ENCODE measurements at regions not wholly inside any gene's neighbourhood (a gene's known extent, or its start where the extent isn't known, plus 50 kb on each side); places are given as distances from the start of the nearest gene placed in this dataset.
"Not testable (repeated sequence)": the region's sequence is repeated elsewhere in the genome, so short reads cannot be mapped to it uniquely, and the experiment has no call there.

- Histone ChIP-seq H3K36me3 (no peaks in the 10 kb centered on the region), H3K9me3 (no peaks in the 10 kb centered on the region), H3K4me1 (ENCODE audit: insufficient read depth) (no peaks in the 10 kb centered on the region), H3K4me3 (no peak overlapping the region), H3K27ac (no peak overlapping the region), H3K27me3 (no peaks in the 10 kb centered on the region)
- DNase-seq, result no peak
- intact Hi-C loops (cut with DNase I), result no loop called here
- no peak for TF ChIP-seq POLR2A (IDR thresholded peaks at IDR 0.05)
- TF ChIP-seq, protein P1, sequence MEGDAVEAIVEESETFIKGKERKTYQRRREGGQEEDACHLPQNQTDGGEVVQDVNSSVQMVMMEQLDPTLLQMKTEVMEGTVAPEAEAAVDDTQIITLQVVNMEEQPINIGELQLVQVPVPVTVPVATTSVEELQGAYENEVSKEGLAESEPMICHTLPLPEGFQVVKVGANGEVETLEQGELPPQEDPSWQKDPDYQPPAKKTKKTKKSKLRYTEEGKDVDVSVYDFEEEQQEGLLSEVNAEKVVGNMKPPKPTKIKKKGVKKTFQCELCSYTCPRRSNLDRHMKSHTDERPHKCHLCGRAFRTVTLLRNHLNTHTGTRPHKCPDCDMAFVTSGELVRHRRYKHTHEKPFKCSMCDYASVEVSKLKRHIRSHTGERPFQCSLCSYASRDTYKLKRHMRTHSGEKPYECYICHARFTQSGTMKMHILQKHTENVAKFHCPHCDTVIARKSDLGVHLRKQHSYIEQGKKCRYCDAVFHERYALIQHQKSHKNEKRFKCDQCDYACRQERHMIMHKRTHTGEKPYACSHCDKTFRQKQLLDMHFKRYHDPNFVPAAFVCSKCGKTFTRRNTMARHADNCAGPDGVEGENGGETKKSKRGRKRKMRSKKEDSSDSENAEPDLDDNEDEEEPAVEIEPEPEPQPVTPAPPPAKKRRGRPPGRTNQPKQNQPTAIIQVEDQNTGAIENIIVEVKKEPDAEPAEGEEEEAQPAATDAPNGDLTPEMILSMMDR (IDR thresholded peaks at IDR 0.05), result no peak
- no peak for TF ChIP-seq EP300 (IDR thresholded peaks at IDR 0.05)
- WGBS, 3 donors, result 26 to 46% (median 30%) methylated on average over 1 of the region's 1 CpG
Measured at GRCh38 chr10:55766212-55766611, 594.8 kb downstream of the ZWINT start.

GRCh38 chr10:55750458-55750857 is 610.6 kb downstream of the ZWINT start:
- WGBS, 3 donors, result 66 to 75% (median 75%) methylated on average over 2 of the region's 2 CpGs
- TF ChIP-seq, protein P1 (IDR thresholded peaks at IDR 0.05), result no peak
- no peak for TF ChIP-seq POLR2A (IDR thresholded peaks at IDR 0.05)
- no peak for TF ChIP-seq EP300 (IDR thresholded peaks at IDR 0.05)
- no peak overlapping the region for H3K27ac ChIP-seq
- H3K9me3 ChIP-seq, result no peaks in the 10 kb centered on the region
- H3K27me3 ChIP-seq, result no peaks in the 10 kb centered on the region
- DNase-seq, result no peak
- no peak overlapping the region for H3K4me3 ChIP-seq
- no peaks in the 10 kb centered on the region for H3K4me1 ChIP-seq (ENCODE audit: insufficient read depth)
- intact Hi-C loops (cut with DNase I), result no loop called here
- H3K36me3 ChIP-seq, result no peaks in the 10 kb centered on the region

DNA sequence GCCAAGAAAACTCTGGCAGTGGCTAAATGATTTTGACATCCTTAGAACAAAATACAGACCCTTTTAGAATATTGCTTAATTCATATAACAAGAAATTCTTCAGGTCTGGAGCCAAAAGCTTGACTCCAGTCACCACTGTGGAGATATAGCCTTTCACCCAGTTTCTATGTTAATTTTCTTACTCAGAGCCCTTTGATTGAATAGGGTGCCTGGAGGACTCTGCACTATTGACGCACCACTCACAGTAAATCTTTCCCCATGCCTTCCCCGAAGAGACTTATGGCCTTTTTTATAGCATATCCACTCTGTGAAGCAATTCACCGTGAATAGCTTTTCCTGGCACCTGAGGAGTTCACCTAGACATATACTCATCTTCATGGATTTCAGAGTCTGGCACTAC is 613.8 kb downstream of the ZWINT start:
- no peaks in the 10 kb centered on the region for H3K9me3 ChIP-seq
- intact Hi-C loops (cut with DNase I), result no loop called here
- no peaks in the 10 kb centered on the region for H3K36me3 ChIP-seq
- H3K27me3 ChIP-seq, result no peaks in the 10 kb centered on the region
- H3K27ac ChIP-seq, result no peak overlapping the region
- WGBS, 3 donors, result 48 to 55% (median 48%) methylated on average over 3 of the region's 3 CpGs
- DNase-seq, result no peak
- TF ChIP-seq POLR2A (IDR thresholded peaks at IDR 0.05) (no peak), EP300 (IDR thresholded peaks at IDR 0.05) (no peak)
- TF ChIP-seq, protein P1 (IDR thresholded peaks at IDR 0.05), result no peak
- H3K4me3 ChIP-seq, result no peak overlapping the region
- H3K4me1 ChIP-seq (ENCODE audit: insufficient read depth), result no peaks in the 10 kb centered on the region

GRCh38 chr10:55746002-55746401 is 615.1 kb downstream of the ZWINT start:
- no peak for TF ChIP-seq POLR2A (IDR thresholded peaks at IDR 0.05)
- no peak for TF ChIP-seq EP300 (IDR thresholded peaks at IDR 0.05)
- TF ChIP-seq, protein P1 (IDR thresholded peaks at IDR 0.05), result no peak
- intact Hi-C loops (cut with DNase I), result no loop called here
- no peaks in the 10 kb centered on the region for H3K27me3 ChIP-seq
- no peaks in the 10 kb centered on the region for H3K36me3 ChIP-seq
- no peak for DNase-seq
- no peaks in the 10 kb centered on the region for H3K9me3 ChIP-seq
- H3K27ac ChIP-seq, result no peak overlapping the region
- no peaks in the 10 kb centered on the region for H3K4me1 ChIP-seq (ENCODE audit: insufficient read depth)
- H3K4me3 ChIP-seq, result no peak overlapping the region
- WGBS, 3 donors, result 58 to 79% (median 69%) methylated on average over 1 of the region's 1 CpG

DNA sequence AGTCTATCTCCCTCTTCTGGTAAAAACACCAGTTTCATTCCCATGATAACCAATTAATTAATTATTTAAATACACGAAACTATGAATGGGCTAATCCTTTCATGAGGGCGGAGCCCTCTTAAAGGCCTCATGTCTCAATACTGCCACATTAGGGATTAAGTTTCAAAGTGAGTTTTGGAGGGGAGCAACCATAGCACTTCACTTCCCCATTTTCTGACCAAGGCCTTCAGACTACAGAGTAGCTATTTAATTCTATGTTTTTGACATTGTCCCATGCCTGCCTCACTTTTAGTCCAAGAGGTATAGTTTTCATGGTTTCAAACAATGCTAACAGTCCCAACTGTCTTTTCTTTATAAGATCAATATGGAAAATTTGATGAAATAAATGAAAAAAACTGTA is 618.6 kb downstream of the ZWINT start:
- TF ChIP-seq, protein P1 (IDR thresholded peaks at IDR 0.05), result no peak
- TF ChIP-seq POLR2A (IDR thresholded peaks at IDR 0.05), result no peak
- TF ChIP-seq EP300 (IDR thresholded peaks at IDR 0.05), result no peak
- Histone ChIP-seq H3K9me3 (no peaks in the 10 kb centered on the region), H3K27me3 (no peaks in the 10 kb centered on the region), H3K4me1 (ENCODE audit: insufficient read depth) (no peaks in the 10 kb centered on the region), H3K36me3 (no peaks in the 10 kb centered on the region), H3K27ac (no peak overlapping the region), H3K4me3 (no peak overlapping the region)
- no peak for DNase-seq
- intact Hi-C loops (cut with DNase I), result no loop called here
- WGBS, 3 donors, result 82 to 87% (median 85%) methylated on average over 2 of the region's 2 CpGs

GRCh38 chr10:55740767-55741166 is 620.3 kb downstream of the ZWINT start:
- H3K4me3 ChIP-seq; H3K36me3 ChIP-seq; H3K27ac ChIP-seq; intact Hi-C loops (cut with DNase I); H3K27me3 ChIP-seq; H3K9me3 ChIP-seq; DNase-seq; H3K4me1 ChIP-seq (ENCODE audit: insufficient read depth): not testable (repeated sequence)
- WGBS, 3 donors, result 6 to 20% (median 6%) methylated on average over 1 to 2 of the region's 2 CpGs

All from ovary (tissue), 7 donors.